DMS53 treated with DMSO at 0.1 percent for 48 hours (cell line): ENCODE measurements at regions not wholly inside any gene's neighbourhood (a gene's known extent, or its start where the extent isn't known, plus 50 kb on each side); places are given as distances from the start of the nearest gene placed in this dataset.

ENCODE experiments used
- DNase-seq: peaks from one replicate; lab custom pipeline; 2025; ENCODE audit not compliant: unreplicated experiment; lab: John Stamatoyannopoulos, UW

- no peak for DNase-seq
Observed at GRCh38 chr18:64207820-64208219, 58.9 kb upstream of the LINC00305 start.

DNA sequence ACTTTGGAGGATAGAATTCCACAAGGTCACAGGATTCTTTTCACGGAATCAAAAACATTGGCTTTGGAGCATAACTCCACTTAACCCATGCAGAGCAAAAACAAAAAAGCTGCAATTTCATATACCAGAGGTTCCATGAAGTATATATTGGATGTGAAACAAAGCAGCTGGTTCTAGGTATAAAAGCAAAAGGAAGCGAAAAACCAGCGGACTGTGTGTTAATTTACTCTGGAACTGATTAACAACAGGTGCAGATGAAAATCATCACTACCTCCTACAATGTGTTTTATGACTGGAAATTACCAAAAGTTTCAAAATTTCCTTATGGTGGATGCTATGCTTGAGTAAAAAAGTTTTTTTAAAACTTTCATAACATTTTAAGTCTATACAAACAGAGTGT, 54.4 kb upstream of the LINC00305 start:
- no peak for DNase-seq

DNA sequence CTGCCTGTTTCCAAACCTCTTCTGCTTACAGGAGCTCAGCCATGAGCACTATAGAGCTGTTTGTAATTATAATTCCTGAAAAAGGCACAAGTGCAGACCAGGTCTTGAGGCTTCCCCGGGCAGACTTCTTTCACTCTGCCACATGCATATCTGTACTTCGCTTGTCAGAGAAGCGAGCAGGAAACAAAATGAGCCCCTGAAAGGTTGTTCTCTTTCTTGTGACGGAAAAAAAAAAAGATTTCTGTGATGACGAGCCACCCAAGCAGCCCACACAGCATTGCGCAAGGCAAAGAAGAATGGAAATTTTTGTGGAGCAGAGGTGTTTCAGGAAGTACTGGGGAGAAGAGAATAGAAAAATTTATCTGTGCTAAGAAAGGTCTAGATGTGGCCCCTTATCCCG, 54.0 kb upstream of the LINC00305 start:
- no peak for DNase-seq

GRCh38 chr18:64202210-64202836, 53.4 kb upstream of the LINC00305 start:
- DNase-seq, result no peak

- DNase-seq, result no peak
Observed at GRCh38 chr18:64201781-64202180, 52.9 kb upstream of the LINC00305 start.

DNA sequence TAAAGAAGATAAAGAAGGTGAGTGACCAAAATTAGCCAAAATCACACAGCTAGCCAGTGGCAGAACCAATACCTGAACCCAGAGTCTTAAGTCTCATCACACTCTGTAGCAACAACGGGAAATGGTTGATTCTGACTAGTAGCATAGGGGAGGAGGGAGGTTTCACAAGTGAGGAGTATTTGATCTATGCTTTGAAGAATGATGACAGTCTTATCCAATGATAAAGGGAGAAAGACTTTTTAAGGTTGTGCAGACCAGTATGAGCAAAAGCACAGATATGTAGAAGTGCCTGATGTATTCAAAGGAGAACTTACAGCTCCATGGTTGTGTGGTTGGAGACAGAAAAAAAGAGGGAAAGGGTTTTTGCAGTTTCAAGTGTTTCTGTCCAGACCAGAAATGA, 50.7 kb upstream of the LINC00305 start:
- no peak for DNase-seq
